AG08396 (cell line): ENCODE measurements at regions not wholly inside any gene's neighbourhood (a gene's known extent, or its start where the extent isn't known, plus 50 kb on each side); places are given as distances from the start of the nearest gene placed in this dataset.

ENCODE experiments used
- DNase-seq: peaks from one replicate; pipeline ENCODE4 v3.0.0; 2012; ENCODE audit warnings: low spot score, mixed read lengths

GRCh38 chr15:69987492-69988489 lies 109.9 kb downstream of the TLE3 start:
- no peak for DNase-seq

GRCh38 chr15:69988541-69989225 lies 109.0 kb downstream of the TLE3 start:
- no peak for DNase-seq

- no peak for DNase-seq
Observed at GRCh38 chr15:69990566-69991421, 106.9 kb downstream of the TLE3 start.

GRCh38 chr15:69991551-69991980 lies 106.2 kb downstream of the TLE3 start:
- no peak for DNase-seq

- no peak for DNase-seq
Observed at GRCh38 chr15:69992348-69992747, 105.4 kb downstream of the TLE3 start.

- DNase-seq, result no peak
Observed at GRCh38 chr15:69994429-69995205, 103.1 kb downstream of the TLE3 start.

GRCh38 chr15:69996321-69997160 lies 101.2 kb downstream of the TLE3 start:
- no peak for DNase-seq

- DNase-seq, result no peak
Observed at GRCh38 chr15:69997161-69997485, 100.6 kb downstream of the TLE3 start.
